Trophoblast cell (in vitro differentiated cells and primary cell): ENCODE measurements at regions not wholly inside any gene's neighbourhood (a gene's known extent, or its start where the extent isn't known, plus 50 kb on each side); places are given as distances from the start of the nearest gene placed in this dataset.

Experiments used
- DNase-seq, 2 donors: peaks; one replicate each; pipeline ENCODE4 v3.0.0-alpha.2; 2016
- H2AFZ ChIP-seq: 2 replicates; pipeline ENCODE4 v1.6.1; 2013; ENCODE audit warnings: low read length, moderate library complexity, mild to moderate bottlenecking; ENCODE audit not compliant: insufficient read depth, poor library complexity
- H2AK5ac ChIP-seq: 2 replicates; pipeline ENCODE4 v1.6.1; 2013; ENCODE audit warnings: mild to moderate bottlenecking, low read length
- H2BK120ac ChIP-seq: 2 replicates; pipeline ENCODE4 v1.6.1; 2013; ENCODE audit warnings: low read length, mild to moderate bottlenecking, moderate library complexity; ENCODE audit not compliant: insufficient read depth, poor library complexity
- H2BK12ac ChIP-seq: 2 replicates; pipeline ENCODE4 v1.6.1; 2013; ENCODE audit warnings: mild to moderate bottlenecking, low read length, moderate library complexity
- H2BK5ac ChIP-seq: 2 replicates; pipeline ENCODE4 v1.6.1; 2013; ENCODE audit warnings: low read length, low read depth, moderate library complexity, mild to moderate bottlenecking; ENCODE audit not compliant: poor library complexity
- H3K14ac ChIP-seq: 2 replicates; pipeline ENCODE4 v1.6.1; 2013; ENCODE audit warnings: mild to moderate bottlenecking, low read length
- H3K18ac ChIP-seq: 2 replicates; pipeline ENCODE4 v1.6.1; 2013; ENCODE audit warnings: mild to moderate bottlenecking, low read length
- H3K23ac ChIP-seq: 2 replicates; pipeline ENCODE4 v1.6.1; 2013; ENCODE audit warnings: low read length
- H3K27ac ChIP-seq: 2 replicates; pipeline ENCODE4 v1.5.1; 2013; ENCODE audit warnings: low read depth, mild to moderate bottlenecking, inconsistent platforms, low read length, moderate library complexity
- H3K27me3 ChIP-seq: 2 replicates; pipeline ENCODE4 v1.6.1; 2013; ENCODE audit warnings: inconsistent platforms, mild to moderate bottlenecking, low read length, moderate library complexity; ENCODE audit not compliant: insufficient read depth
- H3K36me3 ChIP-seq, 2 experiments: 1 replicate in 1 of 2; 2 replicates in 1 of 2; pipeline ENCODE4 v1.6.1; 2013; ENCODE audit warnings: low read length in 2 of 2, mild to moderate bottlenecking in 2 of 2, moderate library complexity in 1 of 2; ENCODE audit not compliant: insufficient read depth in 2 of 2, control insufficient read depth in 1 of 2
- H3K4ac ChIP-seq: 2 replicates; pipeline ENCODE4 v1.6.1; 2013; ENCODE audit warnings: low read depth, mild to moderate bottlenecking, low read length, moderate library complexity
- H3K4me1 ChIP-seq, 2 experiments: 1 replicate in 1 of 2; 2 replicates in 1 of 2; pipeline ENCODE4 v1.6.1; 2013; ENCODE audit warnings: low read length in 2 of 2, mild to moderate bottlenecking in 2 of 2, moderate library complexity in 1 of 2; ENCODE audit not compliant: insufficient read depth in 2 of 2, control insufficient read depth in 1 of 2
- H3K4me2 ChIP-seq: 2 replicates; pipeline ENCODE4 v1.6.1; 2013; ENCODE audit warnings: inconsistent platforms, mild to moderate bottlenecking, low read length, moderate library complexity
- H3K4me3 ChIP-seq: 2 replicates; pipeline ENCODE4 v1.5.1; 2013; ENCODE audit warnings: mild to moderate bottlenecking, low read depth, low read length, inconsistent platforms
- H3K79me1 ChIP-seq: one replicate; pipeline ENCODE4 v1.6.1; 2013; ENCODE audit warnings: low read length
- H3K79me2 ChIP-seq: 2 replicates; pipeline ENCODE4 v1.6.1; 2013; ENCODE audit warnings: low read length, mild to moderate bottlenecking; ENCODE audit not compliant: control insufficient read depth, insufficient read depth, poor library complexity
- H3K9ac ChIP-seq: 2 replicates; pipeline ENCODE4 v1.6.1; 2013; ENCODE audit warnings: mild to moderate bottlenecking, low read length
- H3K9me3 ChIP-seq: 2 replicates; pipeline ENCODE4 v1.6.1; 2013; ENCODE audit warnings: low read depth, mild to moderate bottlenecking, control low read depth, inconsistent platforms, low read length; ENCODE audit not compliant: insufficient read depth
- H4K12ac ChIP-seq: 2 replicates; pipeline ENCODE4 v1.6.1; 2013; ENCODE audit warnings: low read depth, mild to moderate bottlenecking, low read length, moderate library complexity
- H4K8ac ChIP-seq: 2 replicates; pipeline ENCODE4 v1.6.1; 2013; ENCODE audit warnings: low read depth, mild to moderate bottlenecking, low read length, moderate library complexity
- H4K91ac ChIP-seq: one replicate; pipeline ENCODE4 v1.6.1; 2013; ENCODE audit warnings: low read depth, mild to moderate bottlenecking, low read length, moderate library complexity
- WGBS: extraction: QIAGEN DNeasy Blood & Tissue Kit; methylation state at CpG from one replicate; pipeline ENCODE4 v1.1.7; 2013; ENCODE audit warnings: missing lambda C conversion rate; ENCODE audit not compliant: insufficient read length, insufficient coverage; ENCODE audit errors: extremely low coverage; 5-methylcytosine and 5-hydroxymethylcytosine counted together

- Histone ChIP-seq H3K27me3 (no peaks in the 10 kb centered on the region), H3K4me2 (no peak overlapping the region), H2BK5ac (no peak overlapping the region), H3K4ac (no peak overlapping the region), H3K4me1 (no peaks in the 10 kb centered on the region), H3K9me3 (no peaks in the 10 kb centered on the region), H3K18ac (no peak overlapping the region), H3K79me1 (no peaks in the 10 kb centered on the region), H3K36me3 (no peaks in the 10 kb centered on the region), H3K9ac (no peak overlapping the region), H2BK120ac (no peak overlapping the region), H3K23ac (no peak overlapping the region), H3K4me3 (no peak overlapping the region), H3K79me2 (no peaks in the 10 kb centered on the region), H4K91ac (no peak overlapping the region), H3K14ac (no peak overlapping the region), H4K12ac (no peak overlapping the region), H2AK5ac (no peak overlapping the region), H2AFZ (no peak overlapping the region), H3K27ac (no peak overlapping the region), H2BK12ac (no peak overlapping the region), H4K8ac (no peak overlapping the region)
- WGBS: no CpG with 5 or more reads among the region's 3 CpGs
- no peak for DNase-seq
These were observed 380.2 kb upstream of the SALL1 start for GRCh38 chr16:51531271-51531670.

GRCh38 chr16:51527349-51527748 is 376.3 kb upstream of the SALL1 start:
- H3K4me2 ChIP-seq: no peak overlapping the region
- no peaks in the 10 kb centered on the region for H3K27me3 ChIP-seq
- no peak overlapping the region for H3K27ac ChIP-seq

GRCh38 chr16:51526621-51527020 is 375.6 kb upstream of the SALL1 start:
- no peak overlapping the region for H4K91ac ChIP-seq
- no peak overlapping the region for H2AFZ ChIP-seq
- no peak overlapping the region for H3K9ac ChIP-seq
- no peak overlapping the region for H4K8ac ChIP-seq
- H3K4ac ChIP-seq: no peak overlapping the region
- no peak overlapping the region for H3K4me2 ChIP-seq
- H4K12ac ChIP-seq: no peak overlapping the region
- no peaks in the 10 kb centered on the region for H3K9me3 ChIP-seq
- no peak overlapping the region for H3K4me3 ChIP-seq
- no peak overlapping the region for H2BK12ac ChIP-seq
- H3K18ac ChIP-seq: no peak overlapping the region
- no peak overlapping the region for H3K23ac ChIP-seq
- no peak overlapping the region for H3K27ac ChIP-seq
- no CpG with 5 or more reads among the region's 9 CpGs for WGBS
- H2BK5ac ChIP-seq: no peak overlapping the region
- H3K79me2 ChIP-seq: no peaks in the 10 kb centered on the region
- H3K36me3 ChIP-seq: no peaks in the 10 kb centered on the region
- H3K27me3 ChIP-seq: no peaks in the 10 kb centered on the region
- no peak overlapping the region for H2AK5ac ChIP-seq
- no peak for DNase-seq
- H3K4me1 ChIP-seq: no peaks in the 10 kb centered on the region
- no peak overlapping the region for H2BK120ac ChIP-seq
- no peaks in the 10 kb centered on the region for H3K79me1 ChIP-seq
- no peak overlapping the region for H3K14ac ChIP-seq

More at GRCh38 chr16:51527349-51527748, 376.3 kb upstream of the SALL1 start:
- no peak overlapping the region for H4K8ac ChIP-seq
- H3K18ac ChIP-seq: no peak overlapping the region
- WGBS: no CpG with 5 or more reads among the region's 6 CpGs
- no peaks in the 10 kb centered on the region for H3K79me2 ChIP-seq
- H3K9ac ChIP-seq: no peak overlapping the region
- H3K9me3 ChIP-seq: no peaks in the 10 kb centered on the region
- H3K4me1 ChIP-seq: no peaks in the 10 kb centered on the region
- no peak overlapping the region for H3K23ac ChIP-seq
- no peak overlapping the region for H3K14ac ChIP-seq
- no peak overlapping the region for H3K4me3 ChIP-seq
- no peak overlapping the region for H2AK5ac ChIP-seq
- no peak overlapping the region for H4K91ac ChIP-seq
- H2BK12ac ChIP-seq: no peak overlapping the region
- H2AFZ ChIP-seq: no peak overlapping the region
- H3K79me1 ChIP-seq: no peaks in the 10 kb centered on the region
- no peak overlapping the region for H2BK5ac ChIP-seq
- H3K4ac ChIP-seq: no peak overlapping the region
- no peaks in the 10 kb centered on the region for H3K36me3 ChIP-seq
- no peak overlapping the region for H2BK120ac ChIP-seq
- no peak overlapping the region for H4K12ac ChIP-seq
- DNase-seq: no peak

GRCh38 chr16:51524555-51525373 is 373.7 kb upstream of the SALL1 start:
- H2BK12ac ChIP-seq: no peak overlapping the region
- no peak overlapping the region for H3K4me3 ChIP-seq
- H3K18ac ChIP-seq: no peak overlapping the region
- H3K4me2 ChIP-seq: no peak overlapping the region
- H3K27me3 ChIP-seq: no peaks in the 10 kb centered on the region
- H3K14ac ChIP-seq: no peak overlapping the region
- no peak overlapping the region for H3K9ac ChIP-seq
- H3K4ac ChIP-seq: no peak overlapping the region
- no peak overlapping the region for H4K12ac ChIP-seq
- no peaks in the 10 kb centered on the region for H3K36me3 ChIP-seq
- no peaks in the 10 kb centered on the region for H3K79me1 ChIP-seq
- no peak overlapping the region for H3K23ac ChIP-seq
- no peak overlapping the region for H2AFZ ChIP-seq
- H3K79me2 ChIP-seq: no peaks in the 10 kb centered on the region
- no peaks in the 10 kb centered on the region for H3K4me1 ChIP-seq
- H3K27ac ChIP-seq: no peak overlapping the region
- no peak overlapping the region for H2AK5ac ChIP-seq
- H4K8ac ChIP-seq: no peak overlapping the region
- H2BK120ac ChIP-seq: no peak overlapping the region
- H2BK5ac ChIP-seq: no peak overlapping the region
- no peaks in the 10 kb centered on the region for H3K9me3 ChIP-seq
- WGBS: no CpG with 5 or more reads among the region's 6 CpGs
- no peak overlapping the region for H4K91ac ChIP-seq
- DNase-seq: no peak
